Fibroblast of upper back skin (primary cell): ENCODE measurements at regions not wholly inside any gene's neighbourhood (a gene's known extent, or its start where the extent isn't known, plus 50 kb on each side); places are given as distances from the start of the nearest gene placed in this dataset.

ENCODE experiments used
- DNase-seq: peaks from one replicate; pipeline ENCODE4 v3.0.0-alpha.2; 2013

DNA sequence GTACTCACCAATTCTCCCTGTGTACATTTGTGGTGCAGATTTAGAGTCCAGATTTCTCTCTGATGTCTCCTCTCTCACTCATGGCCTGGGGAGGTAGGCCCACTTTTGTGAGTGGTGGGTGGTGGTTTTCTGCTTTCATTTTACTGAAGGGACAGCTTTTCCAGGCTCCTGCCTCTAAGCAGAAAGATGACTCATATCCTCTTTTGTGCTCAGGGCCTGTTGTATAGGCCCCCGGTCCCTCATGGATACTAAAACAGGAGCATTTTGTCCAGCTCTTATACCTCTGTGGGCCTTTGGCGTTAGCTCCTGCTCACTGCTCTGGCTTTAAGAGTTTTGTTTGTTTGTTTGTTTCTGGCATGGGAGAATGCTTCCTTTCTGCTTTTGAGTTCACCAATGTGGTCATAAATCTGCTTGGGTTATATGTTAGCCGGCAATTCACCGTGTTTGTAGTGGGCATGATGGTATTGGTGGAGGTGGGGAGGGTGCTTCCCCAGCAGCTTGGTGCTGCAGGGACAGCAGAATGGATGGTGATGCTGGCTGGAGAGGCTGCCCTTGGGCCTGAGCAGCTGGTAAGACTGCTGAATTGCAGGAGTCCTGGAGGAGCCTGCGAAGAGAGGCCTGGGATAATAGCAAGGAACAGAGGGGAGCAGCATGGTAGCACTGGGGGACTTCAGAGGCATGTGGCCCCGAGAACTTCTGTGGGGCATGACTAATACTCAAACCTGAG is 468.7 kb downstream of the RPS24 start:
- peak; percentile 61 for DNase-seq

DNA sequence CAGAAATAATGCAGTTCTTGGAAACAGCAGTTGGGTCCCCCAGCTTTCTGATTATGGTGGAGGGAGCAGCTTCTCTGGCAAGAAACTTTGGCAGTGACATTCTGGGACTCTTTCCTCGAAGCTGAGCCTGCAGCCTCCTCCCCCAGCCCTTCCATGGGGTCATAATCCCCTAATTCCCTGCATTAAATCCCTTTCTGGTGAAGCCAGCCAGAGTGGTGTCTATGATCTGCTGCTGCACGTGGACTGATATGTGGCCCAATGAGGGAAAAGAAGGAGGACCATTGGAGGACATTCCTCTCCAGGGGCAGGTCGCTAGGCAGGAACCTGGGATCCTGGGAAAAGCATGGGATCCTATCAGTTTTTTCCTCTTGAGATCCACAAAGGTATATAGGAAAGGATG is 470.5 kb downstream of the RPS24 start:
- no peak for DNase-seq

DNA sequence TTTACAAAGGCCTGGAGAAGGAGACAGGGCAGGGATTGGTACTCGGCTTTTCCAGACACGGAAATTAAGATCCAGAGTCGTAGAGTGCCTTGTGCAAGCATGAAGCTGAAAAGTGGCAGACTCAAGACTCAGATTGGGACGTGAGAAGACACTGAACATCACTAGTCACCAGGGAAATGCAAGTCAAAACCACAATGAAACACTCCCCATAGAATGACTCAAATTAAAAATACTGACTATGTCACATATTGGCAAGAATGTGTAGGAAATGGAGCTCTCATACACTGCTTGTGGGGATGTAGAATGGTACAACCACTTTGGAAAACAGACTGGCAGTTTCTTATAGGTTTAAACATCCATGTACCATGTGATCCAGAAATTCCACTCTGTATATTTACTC is 472.0 kb downstream of the RPS24 start:
- DNase-seq, result peak; percentile 19

GRCh38 chr10:78506614-78507013 is 473.0 kb downstream of the RPS24 start:
- no peak for DNase-seq

DNA sequence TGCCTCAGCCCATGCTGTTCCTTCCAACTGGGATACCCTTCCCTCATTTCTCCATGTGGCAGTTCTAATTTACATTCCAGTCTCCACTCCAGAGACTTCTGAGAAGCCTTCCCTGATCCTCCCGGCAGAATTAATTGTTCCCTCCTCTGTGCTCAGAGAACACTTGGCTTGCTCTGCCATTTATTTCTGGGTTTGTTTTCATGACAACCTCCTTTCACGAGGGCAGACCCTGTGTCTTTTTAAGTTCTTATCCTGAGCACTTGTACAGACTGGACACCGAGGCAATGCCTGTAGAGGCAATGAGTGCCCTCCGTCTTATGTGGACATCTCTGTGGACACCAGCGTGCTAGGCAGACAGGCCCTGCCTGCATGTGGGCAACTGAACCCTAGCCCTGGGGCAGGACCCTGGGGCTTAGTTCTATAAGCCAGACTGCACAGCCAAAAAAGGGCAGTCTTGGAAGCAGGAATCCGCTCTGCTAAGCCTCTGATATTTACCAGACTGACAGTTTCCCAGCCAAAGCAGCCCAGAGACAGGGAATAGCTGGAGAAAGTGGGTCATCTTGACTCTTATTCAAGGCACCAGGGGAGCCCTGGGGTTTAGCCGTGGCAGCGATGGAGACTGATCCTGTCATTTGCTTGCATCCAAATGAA is 474.0 kb downstream of the RPS24 start:
- no peak for DNase-seq

- DNase-seq, result no peak
Measured at GRCh38 chr10:78508955-78509748, 475.5 kb downstream of the RPS24 start.

DNA sequence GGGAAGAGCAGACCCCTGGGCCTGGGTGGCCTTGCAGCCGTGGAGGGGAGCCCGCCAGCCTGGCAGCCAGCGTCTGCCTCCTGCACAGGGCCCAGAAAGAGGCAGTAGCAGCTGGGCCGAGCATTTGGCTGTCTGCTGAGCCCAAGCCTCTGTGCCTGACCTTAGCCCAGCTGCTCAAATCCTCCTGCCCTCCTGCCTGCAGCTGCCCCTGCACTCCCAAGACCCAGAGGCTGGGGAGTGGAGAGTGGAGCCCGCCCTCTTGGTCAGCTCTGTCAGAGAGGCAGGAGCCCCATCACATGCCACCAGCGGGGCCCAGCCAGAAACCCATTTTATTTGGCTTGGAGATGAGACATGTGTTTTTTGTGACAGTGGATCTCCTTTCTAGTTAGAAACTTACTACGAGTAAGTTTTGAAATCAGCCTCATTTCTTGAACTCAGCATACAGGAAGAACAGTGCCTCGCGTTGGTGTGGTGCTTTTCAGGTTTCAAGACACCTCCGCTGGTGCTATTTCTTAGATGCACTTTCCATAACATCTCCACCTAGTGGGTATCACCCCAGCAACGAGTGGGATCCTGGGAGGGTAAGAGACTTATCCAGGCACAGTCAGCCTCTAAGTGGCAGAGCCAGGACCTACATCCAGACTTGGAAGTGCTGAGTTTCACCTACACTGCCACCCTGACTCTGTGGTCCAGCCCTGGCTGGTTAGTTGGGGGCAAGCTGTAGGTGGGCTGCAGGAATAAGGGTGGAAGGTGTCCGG is 477.1 kb downstream of the RPS24 start:
- DNase-seq, result no peak

DNA sequence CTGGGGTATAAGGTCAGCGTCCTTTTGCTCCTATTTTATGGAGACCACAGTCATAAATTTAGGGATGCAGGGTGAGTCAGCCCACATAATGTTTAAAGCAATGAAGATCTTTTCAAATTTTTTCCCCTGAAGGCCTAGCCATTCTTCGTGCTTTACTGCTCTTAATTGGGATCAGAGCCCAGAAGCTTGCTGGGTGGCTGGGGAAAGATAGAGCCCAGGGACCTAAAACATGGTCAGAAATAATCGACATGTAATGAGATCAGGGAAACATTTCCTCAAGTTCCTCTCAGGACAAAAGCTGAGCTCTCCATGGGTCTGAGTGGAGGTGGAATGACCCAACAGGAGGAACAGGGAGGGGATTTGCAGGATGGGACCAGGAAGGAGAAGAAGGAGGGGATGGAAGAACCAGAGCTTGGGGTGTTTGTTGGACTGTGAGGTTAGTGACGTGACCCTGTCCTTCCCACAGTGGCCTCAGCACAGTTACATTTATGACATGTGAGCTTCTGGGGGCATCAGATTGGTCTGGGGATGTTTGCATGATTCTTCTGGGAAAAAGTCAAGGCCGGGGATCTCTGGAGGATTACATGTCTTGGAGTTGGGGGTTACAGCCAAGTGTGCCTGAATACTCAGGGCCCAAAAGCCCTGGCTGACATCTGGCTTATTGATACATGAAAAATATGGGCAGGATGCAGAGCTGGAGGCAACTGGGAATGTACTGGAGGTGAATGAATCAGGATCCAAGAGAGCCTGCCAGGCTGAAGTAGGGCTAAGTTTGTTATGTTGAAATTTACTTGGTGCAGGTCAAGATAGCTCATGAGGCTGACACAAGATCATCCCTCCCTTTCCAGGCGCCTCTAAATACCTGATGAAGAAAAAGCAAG is 477.9 kb downstream of the RPS24 start:
- DNase-seq, result peak; percentile 12

DNA sequence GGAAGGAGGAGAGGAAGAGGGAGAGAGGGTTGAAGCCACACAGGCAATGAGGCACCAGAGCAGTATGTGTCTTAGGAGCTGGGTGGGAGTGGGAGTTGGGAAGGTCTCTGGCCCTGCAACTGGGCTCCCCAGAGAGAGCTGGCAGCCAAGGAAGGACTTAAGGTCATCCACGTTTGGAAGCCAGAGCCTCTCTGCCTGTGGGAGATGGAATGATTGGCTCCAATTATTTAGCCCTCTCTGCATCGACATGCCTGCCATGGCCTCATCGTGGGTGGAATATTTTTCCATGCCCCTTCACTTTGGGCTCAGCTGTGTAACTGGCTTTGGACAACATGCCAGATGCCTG is 478.5 kb downstream of the RPS24 start:
- no peak for DNase-seq

GRCh38 chr10:78513330-78513729 is 479.7 kb downstream of the RPS24 start:
- peak; percentile 5 for DNase-seq

- no peak for DNase-seq
Measured at GRCh38 chr10:78513986-78514385, 480.3 kb downstream of the RPS24 start.

DNA sequence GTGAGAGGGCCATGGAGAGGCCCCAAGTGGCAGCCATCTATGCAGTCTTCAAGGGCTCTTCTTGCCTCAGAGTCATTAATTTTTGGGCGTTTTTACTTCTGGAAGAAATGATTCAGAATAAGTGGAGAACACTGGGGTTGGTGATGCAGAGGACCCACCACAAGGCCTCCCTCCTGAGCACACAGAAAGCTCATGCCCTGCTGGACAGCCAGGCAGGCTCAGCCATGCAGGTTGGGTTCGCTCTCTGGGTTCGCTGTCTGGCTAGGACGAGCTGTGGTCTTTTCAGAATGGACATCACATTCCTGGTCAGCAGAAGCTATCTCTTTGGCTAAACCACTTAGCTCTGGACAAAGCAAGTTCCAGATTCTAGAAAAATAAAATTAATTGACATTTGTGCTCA is 480.8 kb downstream of the RPS24 start:
- no peak for DNase-seq

GRCh38 chr10:78515038-78515872 is 481.6 kb downstream of the RPS24 start:
- no peak for DNase-seq

DNA sequence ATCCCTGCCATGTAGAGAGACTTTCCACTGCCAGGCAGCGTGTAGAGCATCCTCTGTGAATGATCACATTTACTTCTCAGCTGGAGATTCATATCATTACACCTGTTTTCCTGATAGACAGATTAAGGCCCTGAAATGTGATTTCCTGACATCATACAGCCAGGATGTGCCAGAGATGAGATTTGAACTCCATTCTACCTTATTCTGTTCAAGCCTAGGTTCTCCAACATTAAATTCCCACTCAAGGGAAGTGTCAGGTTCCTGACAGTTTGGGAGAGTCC is 482.1 kb downstream of the RPS24 start:
- DNase-seq, result no peak

- no peak for DNase-seq
Measured at GRCh38 chr10:78516236-78516635, 482.6 kb downstream of the RPS24 start.

- no peak for DNase-seq
Measured at GRCh38 chr10:78516756-78517155, 483.1 kb downstream of the RPS24 start.

GRCh38 chr10:78518224-78518623 is 484.6 kb downstream of the RPS24 start:
- no peak for DNase-seq

- peak; percentile 61 for DNase-seq
Measured at GRCh38 chr10:78520737-78521430, 487.2 kb downstream of the RPS24 start.

DNA sequence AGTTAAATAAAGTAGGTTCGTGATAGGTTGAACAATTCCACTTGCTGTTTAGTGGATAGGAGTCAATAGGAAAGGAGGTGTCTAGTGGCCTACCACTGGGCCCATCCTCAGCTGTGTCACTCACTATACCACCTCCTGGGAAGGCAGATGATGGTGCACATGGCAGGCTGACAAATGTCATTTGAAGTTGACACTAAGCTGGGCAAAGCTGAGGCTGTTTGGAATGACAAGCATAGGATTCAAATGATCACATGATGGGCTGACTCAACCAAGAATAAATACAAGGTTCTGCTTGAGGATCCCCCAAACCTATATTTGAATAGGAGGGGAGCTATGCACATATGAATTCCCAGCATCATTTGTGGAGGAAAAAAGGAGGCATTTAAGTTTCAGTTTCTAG is 489.8 kb downstream of the RPS24 start:
- DNase-seq, result no peak

- no peak for DNase-seq
Measured at GRCh38 chr10:78524342-78524741, 490.7 kb downstream of the RPS24 start.

DNA sequence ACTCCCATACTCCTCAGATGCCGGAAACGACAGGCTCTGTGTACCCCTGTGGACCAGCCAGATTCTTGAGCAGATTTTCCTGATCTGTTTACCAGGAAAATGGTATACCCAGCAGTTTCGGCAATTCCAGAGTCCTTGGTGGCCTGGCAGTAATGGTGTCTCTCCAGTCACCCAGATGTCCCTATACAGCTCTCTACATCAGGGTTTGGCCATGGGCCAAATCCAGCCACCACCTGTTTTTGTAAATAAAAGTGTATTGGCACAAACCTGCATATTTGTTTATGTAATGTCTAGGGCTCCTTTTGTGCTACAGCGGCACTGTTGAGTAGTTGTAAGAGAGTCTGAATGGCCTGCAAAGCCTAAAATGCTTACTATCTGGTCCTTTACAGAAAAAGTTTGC is 491.3 kb downstream of the RPS24 start:
- no peak for DNase-seq
